Astrocyte (in vitro differentiated cells and primary cell): ENCODE measurements at regions not wholly inside any gene's neighbourhood (a gene's known extent, or its start where the extent isn't known, plus 50 kb on each side); places are given as distances from the start of the nearest gene placed in this dataset.

Experiments
- DNase-seq: peaks from one replicate; pipeline ENCODE4 v3.0.0-alpha.2; 2010; ENCODE audit warnings: low read depth
- FAIRE-seq: peaks from 2 replicates; lab custom pipeline; 2011; peaks lifted over from hg19 to GRCh38; lab: Jason Lieb, UNC
- H2AFZ ChIP-seq: 2 replicates; pipeline ENCODE4 v1.6.0; 2012; ENCODE audit warnings: low read depth, low read length, inconsistent platforms
- H3K27ac ChIP-seq: 2 replicates; pipeline ENCODE4 v1.5.1; 2011; ENCODE audit warnings: low read depth, low read length, inconsistent platforms
- H3K27me3 ChIP-seq: 2 replicates; pipeline ENCODE4 v1.6.0; 2011; ENCODE audit warnings: low read length, inconsistent platforms; ENCODE audit not compliant: insufficient read depth
- H3K36me3 ChIP-seq: 2 replicates; pipeline ENCODE4 v1.5.1; 2011; ENCODE audit warnings: low read length, inconsistent platforms; ENCODE audit not compliant: insufficient read depth
- H3K4me1 ChIP-seq: 2 replicates; pipeline ENCODE4 v1.5.1; 2011; ENCODE audit warnings: low read length, inconsistent platforms; ENCODE audit not compliant: insufficient read depth
- H3K4me2 ChIP-seq: 2 replicates; pipeline ENCODE4 v1.6.0; 2012; ENCODE audit warnings: low read length, inconsistent platforms
- H3K4me3 ChIP-seq: 2 replicates; pipeline ENCODE4 v1.5.1; 2011; ENCODE audit warnings: low read depth, mild to moderate bottlenecking, low read length, inconsistent platforms; ENCODE audit not compliant: insufficient read depth
- H3K79me2 ChIP-seq: 2 replicates; pipeline ENCODE4 v1.6.0; 2012; ENCODE audit warnings: mild to moderate bottlenecking, low read length, inconsistent platforms; ENCODE audit not compliant: insufficient read depth
- H3K9ac ChIP-seq: 2 replicates; pipeline ENCODE4 v1.6.0; 2012; ENCODE audit warnings: mild to moderate bottlenecking, low read length, inconsistent platforms
- H3K9me3 ChIP-seq: 2 replicates; pipeline ENCODE4 v1.5.1; 2012; ENCODE audit warnings: low read depth, mild to moderate bottlenecking, low read length, inconsistent platforms; ENCODE audit not compliant: insufficient read depth
- H4K20me1 ChIP-seq: 2 replicates; pipeline ENCODE4 v1.6.0; 2012; ENCODE audit warnings: low read length, inconsistent platforms; ENCODE audit not compliant: insufficient read depth
- H3K27ac Mint-ChIP-seq: one replicate; pipeline ENCODE4 v1.8.0; 2021; ENCODE audit warnings: mild to moderate bottlenecking, mixed read lengths; ENCODE audit not compliant: unreplicated experiment
- H3K27me3 Mint-ChIP-seq: one replicate; pipeline ENCODE4 v1.8.0; 2021; ENCODE audit warnings: low read depth, mixed read lengths; ENCODE audit not compliant: unreplicated experiment
- H3K36me3 Mint-ChIP-seq: one replicate; pipeline ENCODE4 v1.8.0; 2021; ENCODE audit warnings: low read depth, mixed read lengths; ENCODE audit not compliant: unreplicated experiment
- H3K4me1 Mint-ChIP-seq: one replicate; pipeline ENCODE4 v1.8.0; 2021; ENCODE audit warnings: low read depth, mixed read lengths; ENCODE audit not compliant: unreplicated experiment
- H3K4me3 Mint-ChIP-seq: one replicate; pipeline ENCODE4 v1.8.0; 2021; ENCODE audit warnings: mild to moderate bottlenecking, moderate library complexity, mixed read lengths; ENCODE audit not compliant: unreplicated experiment
- H3K9me3 Mint-ChIP-seq: one replicate; pipeline ENCODE4 v1.8.0; 2021; ENCODE audit warnings: mild to moderate bottlenecking, mixed read lengths; ENCODE audit not compliant: unreplicated experiment
- CTCF ChIP-seq: IDR thresholded peaks from 2 replicates; pipeline ENCODE4 v1.5.1; 2011; ENCODE audit warnings: low read depth, mild to moderate bottlenecking, inconsistent platforms, low read length, moderate library complexity; ENCODE audit not compliant: insufficient read depth
- EZH2 ChIP-seq: IDR thresholded peaks from 2 replicates; pipeline ENCODE4 v1.6.1; 2012; ENCODE audit warnings: mild to moderate bottlenecking, low read length, inconsistent platforms; ENCODE audit not compliant: insufficient read depth

GRCh38 chr21:18138507-18138906 is 106.1 kb upstream of the CHODL start:
- DNase-seq (no peak), FAIRE-seq (no peak)
- H3K4me3 ChIP-seq = no peak overlapping the region
- Mint-ChIP-seq H3K4me3 (no peak overlapping the region), H3K9me3 (no peaks in the 10 kb centered on the region), H3K4me1 (no peaks in the 10 kb centered on the region), H3K36me3 (no peaks in the 10 kb centered on the region), H3K27ac (no peak overlapping the region), H3K27me3 (no peaks in the 10 kb centered on the region)
- H4K20me1 ChIP-seq = no peaks in the 10 kb centered on the region
- H3K9me3 ChIP-seq = no peaks in the 10 kb centered on the region
- no peak overlapping the region for H2AFZ ChIP-seq
- H3K27me3 ChIP-seq = no peaks in the 10 kb centered on the region
- no peak overlapping the region for H3K4me2 ChIP-seq
- no peaks in the 10 kb centered on the region for H3K4me1 ChIP-seq
- no peak for TF ChIP-seq CTCF
- H3K9ac ChIP-seq = no peak overlapping the region
- no peaks in the 10 kb centered on the region for H3K79me2 ChIP-seq
- H3K36me3 ChIP-seq = no peaks in the 10 kb centered on the region
- H3K27ac ChIP-seq = no peak overlapping the region

GRCh38 chr21:18129526-18129925 is 115.1 kb upstream of the CHODL start:
- no peak for FAIRE-seq
- H3K4me1 ChIP-seq = no peaks in the 10 kb centered on the region
- Mint-ChIP-seq H3K27me3 (no peaks in the 10 kb centered on the region), H3K9me3 (no peaks in the 10 kb centered on the region), H3K4me1 (no peaks in the 10 kb centered on the region), H3K36me3 (no peaks in the 10 kb centered on the region), H3K27ac (no peak overlapping the region), H3K4me3 (no peak overlapping the region)
- no peak overlapping the region for H3K4me3 ChIP-seq
- no peak overlapping the region for H3K4me2 ChIP-seq
- no peak for DNase-seq
- H3K36me3 ChIP-seq = no peaks in the 10 kb centered on the region
- H4K20me1 ChIP-seq = no peaks in the 10 kb centered on the region
- H3K79me2 ChIP-seq = no peaks in the 10 kb centered on the region
- no peaks in the 10 kb centered on the region for H3K9me3 ChIP-seq
- no peak overlapping the region for H3K27ac ChIP-seq
- no peak overlapping the region for H3K9ac ChIP-seq
- H3K27me3 ChIP-seq = no peaks in the 10 kb centered on the region
- TF ChIP-seq EZH2 (no peak), CTCF (no peak)
- H2AFZ ChIP-seq = no peak overlapping the region

- H3K27ac Mint-ChIP-seq = no peak overlapping the region
- FAIRE-seq = no peak
- H3K9me3 ChIP-seq = no peaks in the 10 kb centered on the region
- H3K9me3 Mint-ChIP-seq = no peaks in the 10 kb centered on the region
- H3K4me1 Mint-ChIP-seq = no peaks in the 10 kb centered on the region
- TF ChIP-seq CTCF = no peak
- no peak overlapping the region for H3K4me3 ChIP-seq
- H3K36me3 ChIP-seq = no peaks in the 10 kb centered on the region
- no peaks in the 10 kb centered on the region for H3K79me2 ChIP-seq
- no peaks in the 10 kb centered on the region for H3K27me3 ChIP-seq
- H2AFZ ChIP-seq = no peak overlapping the region
- no peaks in the 10 kb centered on the region for H3K4me1 ChIP-seq
- no peaks in the 10 kb centered on the region for H3K27me3 Mint-ChIP-seq
- no peak overlapping the region for H3K4me2 ChIP-seq
- H3K9ac ChIP-seq = no peak overlapping the region
- no peak overlapping the region for H3K27ac ChIP-seq
- no peaks in the 10 kb centered on the region for H4K20me1 ChIP-seq
- DNase-seq = no peak
- H3K4me3 Mint-ChIP-seq = no peak overlapping the region
- no peaks in the 10 kb centered on the region for H3K36me3 Mint-ChIP-seq
Measured at GRCh38 chr21:18118566-18118965, 126.1 kb upstream of the CHODL start.
